IPS-20b (cell line): ENCODE measurements at regions not wholly inside any gene's neighbourhood (a gene's known extent, or its start where the extent isn't known, plus 50 kb on each side); places are given as distances from the start of the nearest gene placed in this dataset.

ENCODE experiments used
- H3K27ac ChIP-seq: one replicate; pipeline ENCODE4 v1.5.1; 2013; ENCODE audit warnings: low read length
- H3K27me3 ChIP-seq: 2 replicates; pipeline ENCODE4 v1.6.1; 2013; ENCODE audit warnings: mild to moderate bottlenecking, low read length, inconsistent platforms; ENCODE audit not compliant: insufficient read depth
- H3K36me3 ChIP-seq: 2 replicates; pipeline ENCODE4 v1.6.1; 2013; ENCODE audit warnings: low read depth, mild to moderate bottlenecking, inconsistent platforms, low read length, moderate library complexity; ENCODE audit not compliant: insufficient read depth
- H3K4me1 ChIP-seq: 2 replicates; pipeline ENCODE4 v1.6.1; 2013; ENCODE audit warnings: mild to moderate bottlenecking, control low read depth, inconsistent platforms, low read length, moderate library complexity; ENCODE audit not compliant: insufficient read depth
- H3K4me3 ChIP-seq: 2 replicates; pipeline ENCODE4 v1.5.1; 2013; ENCODE audit warnings: mild to moderate bottlenecking, low read length, inconsistent platforms
- H3K9ac ChIP-seq: 2 replicates; pipeline ENCODE4 v1.6.1; 2013; ENCODE audit warnings: low read depth, mild to moderate bottlenecking, inconsistent platforms, low read length, moderate library complexity
- H3K9me3 ChIP-seq: 2 replicates; pipeline ENCODE4 v1.6.1; 2013; ENCODE audit warnings: mild to moderate bottlenecking, low read depth, low read length, inconsistent platforms; ENCODE audit not compliant: insufficient read depth

DNA sequence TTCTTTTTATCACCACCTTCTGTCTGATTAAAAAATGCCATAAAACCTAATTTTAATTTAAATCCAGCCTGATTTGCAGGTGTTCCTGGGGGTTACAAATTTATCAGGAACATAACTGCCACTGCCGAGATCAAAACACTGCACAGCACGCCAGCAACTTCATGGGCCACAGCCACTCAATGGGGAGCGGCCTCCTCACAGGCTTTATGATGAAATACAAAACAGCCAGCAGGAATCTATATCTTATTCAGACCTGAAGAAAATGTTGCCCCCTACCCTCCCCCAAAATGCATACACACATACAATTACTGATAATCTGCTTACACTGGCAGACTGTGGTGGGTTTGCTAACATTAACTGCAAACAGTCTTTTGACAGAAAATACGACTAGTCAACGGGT, 151.7 kb upstream of the POU5F2 start:
- no peaks in the 10 kb centered on the region for H3K36me3 ChIP-seq
- no peaks in the 10 kb centered on the region for H3K27me3 ChIP-seq
- H3K9ac ChIP-seq: no peak overlapping the region
- no peak overlapping the region for H3K4me3 ChIP-seq
- H3K27ac ChIP-seq: no peak overlapping the region
- no peaks in the 10 kb centered on the region for H3K4me1 ChIP-seq
- H3K9me3 ChIP-seq: no peaks in the 10 kb centered on the region

DNA sequence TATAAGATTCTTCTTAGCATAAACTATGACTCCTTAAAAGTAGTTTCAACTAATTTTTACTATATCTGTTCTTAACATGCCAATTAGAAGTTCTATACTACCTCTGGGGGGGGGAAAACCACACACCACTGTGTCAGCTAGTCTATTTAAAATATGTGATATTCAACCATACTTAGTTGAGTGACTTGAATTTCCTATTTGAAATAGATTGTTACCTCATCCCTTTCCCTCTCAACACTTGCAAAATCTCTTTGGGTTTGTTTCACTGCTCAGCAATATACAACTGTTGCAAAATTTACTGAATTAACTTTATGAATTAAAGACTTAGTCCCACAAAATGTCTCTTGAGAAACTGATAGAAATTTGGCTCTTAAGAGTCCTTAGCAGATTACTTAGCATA, 151.1 kb upstream of the POU5F2 start:
- Histone ChIP-seq H3K9ac (no peak overlapping the region), H3K27me3 (no peaks in the 10 kb centered on the region), H3K27ac (no peak overlapping the region), H3K4me3 (no peak overlapping the region), H3K36me3 (no peaks in the 10 kb centered on the region), H3K9me3 (no peaks in the 10 kb centered on the region), H3K4me1 (no peaks in the 10 kb centered on the region)

DNA sequence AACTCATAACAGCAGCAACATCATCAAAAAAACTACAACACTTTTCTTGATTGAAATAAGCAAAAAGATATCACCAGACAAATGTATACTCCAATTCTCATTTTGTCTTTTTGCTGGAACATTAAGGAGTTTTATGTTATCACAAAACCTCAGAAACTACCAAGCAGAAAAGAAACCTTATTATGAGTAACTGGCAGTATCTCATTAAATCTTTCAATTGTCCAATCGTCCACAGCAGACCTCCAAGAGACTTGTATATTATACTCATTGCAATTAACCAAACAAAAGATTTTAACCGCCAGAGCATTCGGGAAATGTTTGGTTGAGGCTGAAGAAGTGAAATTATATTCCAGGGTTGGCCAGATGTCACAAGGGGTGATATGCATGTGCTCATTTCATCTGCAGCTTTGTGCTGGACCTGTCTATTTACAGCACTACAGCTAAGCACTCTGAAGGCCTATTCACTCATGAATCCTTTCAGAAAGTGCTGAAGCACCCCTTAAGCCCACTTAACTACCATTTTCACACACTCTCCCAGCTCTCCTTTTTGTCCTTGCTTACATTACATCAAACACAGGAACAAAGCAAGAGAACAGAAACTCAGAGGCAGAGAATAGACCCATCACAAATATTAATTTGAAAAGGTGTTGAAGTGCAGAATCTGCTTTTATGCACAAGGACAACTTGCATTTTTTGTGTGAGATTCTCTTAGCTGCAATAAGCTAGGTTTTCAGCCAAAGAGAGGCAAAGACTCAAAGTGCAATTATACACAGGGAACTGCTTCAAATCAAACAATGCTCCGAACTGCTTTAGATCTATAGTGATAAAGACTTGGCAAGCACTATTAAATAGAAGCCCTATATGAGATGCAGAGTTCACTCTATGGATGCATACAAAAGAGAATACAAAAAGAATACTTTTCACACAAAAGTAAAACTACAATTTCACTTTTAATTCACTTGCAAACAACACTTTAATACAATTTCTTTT, 150.4 kb upstream of the POU5F2 start:
- no peaks in the 10 kb centered on the region for H3K36me3 ChIP-seq
- H3K4me1 ChIP-seq: no peaks in the 10 kb centered on the region
- H3K9me3 ChIP-seq: no peaks in the 10 kb centered on the region
- H3K27me3 ChIP-seq: no peaks in the 10 kb centered on the region
- no peak overlapping the region for H3K9ac ChIP-seq
- no peak overlapping the region for H3K4me3 ChIP-seq
- no peak overlapping the region for H3K27ac ChIP-seq

DNA sequence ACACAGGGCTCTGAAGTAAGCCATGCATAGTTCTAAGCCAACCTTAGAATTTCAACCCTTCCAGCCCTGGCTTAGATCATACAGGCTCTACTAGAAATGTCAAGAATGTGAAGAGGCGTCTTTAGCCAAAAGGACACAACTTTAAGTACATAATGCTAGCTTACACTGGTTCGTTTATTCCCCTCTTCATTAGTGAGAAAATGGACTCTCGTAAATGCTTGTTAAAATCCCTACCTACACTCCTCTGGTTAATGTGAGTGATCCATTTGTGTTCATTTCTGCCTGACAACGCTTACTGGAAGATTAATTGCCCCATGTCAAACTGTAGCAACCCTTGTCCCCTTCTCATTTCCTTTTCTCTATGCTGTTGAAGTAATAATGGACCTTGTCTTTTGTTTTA, 149.3 kb upstream of the POU5F2 start:
- no peaks in the 10 kb centered on the region for H3K27me3 ChIP-seq
- no peak overlapping the region for H3K27ac ChIP-seq
- H3K9ac ChIP-seq: no peak overlapping the region
- no peaks in the 10 kb centered on the region for H3K4me1 ChIP-seq
- H3K36me3 ChIP-seq: no peaks in the 10 kb centered on the region
- no peaks in the 10 kb centered on the region for H3K9me3 ChIP-seq
- H3K4me3 ChIP-seq: no peak overlapping the region

DNA sequence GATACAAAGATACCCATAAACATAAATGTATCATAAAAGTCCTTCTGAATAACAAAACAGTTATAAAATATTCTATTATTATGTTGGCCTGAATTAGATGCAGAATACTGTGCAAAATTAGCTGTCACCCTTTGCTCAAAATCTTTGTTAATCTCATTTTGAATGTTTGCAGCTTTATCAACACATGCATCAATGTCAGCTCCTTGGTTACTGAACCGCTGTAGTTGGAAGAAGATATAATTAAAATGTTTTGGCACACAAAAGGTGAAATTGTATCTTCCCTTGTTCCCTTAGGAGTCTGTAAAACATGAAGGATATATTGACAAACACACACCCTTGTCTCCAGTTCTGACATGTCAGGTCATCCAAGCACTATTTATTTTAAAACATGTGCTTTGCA, 146.3 kb upstream of the POU5F2 start:
- no peaks in the 10 kb centered on the region for H3K36me3 ChIP-seq
- H3K27ac ChIP-seq: no peak overlapping the region
- no peak overlapping the region for H3K4me3 ChIP-seq
- no peak overlapping the region for H3K9ac ChIP-seq
- no peaks in the 10 kb centered on the region for H3K9me3 ChIP-seq
- H3K4me1 ChIP-seq: no peaks in the 10 kb centered on the region
- no peaks in the 10 kb centered on the region for H3K27me3 ChIP-seq

DNA sequence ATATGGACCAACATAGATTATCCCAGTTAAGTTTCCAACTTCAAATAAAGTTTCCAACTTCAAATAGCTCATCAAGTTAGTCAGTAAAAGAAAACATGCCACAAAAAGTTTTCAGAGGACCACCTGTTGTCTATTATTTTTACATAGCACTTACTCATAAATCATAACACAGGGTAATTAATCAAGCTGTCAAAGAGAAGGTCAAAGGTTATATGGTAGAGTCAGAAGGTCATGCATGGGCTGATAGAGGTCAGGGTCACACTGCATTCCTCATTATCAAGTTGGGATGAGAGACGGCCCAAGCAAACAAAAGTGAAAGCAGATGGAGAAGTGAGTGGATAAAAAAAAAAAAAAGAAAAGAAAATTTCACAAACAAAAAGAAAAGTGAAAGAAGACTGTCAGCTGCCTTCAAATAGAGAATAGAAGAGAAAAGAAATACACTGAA, 145.5 kb upstream of the POU5F2 start:
- Histone ChIP-seq H3K27ac (no peak overlapping the region), H3K36me3 (no peaks in the 10 kb centered on the region), H3K4me3 (no peak overlapping the region), H3K9me3 (no peaks in the 10 kb centered on the region), H3K9ac (no peak overlapping the region), H3K4me1 (no peaks in the 10 kb centered on the region), H3K27me3 (no peaks in the 10 kb centered on the region)

DNA sequence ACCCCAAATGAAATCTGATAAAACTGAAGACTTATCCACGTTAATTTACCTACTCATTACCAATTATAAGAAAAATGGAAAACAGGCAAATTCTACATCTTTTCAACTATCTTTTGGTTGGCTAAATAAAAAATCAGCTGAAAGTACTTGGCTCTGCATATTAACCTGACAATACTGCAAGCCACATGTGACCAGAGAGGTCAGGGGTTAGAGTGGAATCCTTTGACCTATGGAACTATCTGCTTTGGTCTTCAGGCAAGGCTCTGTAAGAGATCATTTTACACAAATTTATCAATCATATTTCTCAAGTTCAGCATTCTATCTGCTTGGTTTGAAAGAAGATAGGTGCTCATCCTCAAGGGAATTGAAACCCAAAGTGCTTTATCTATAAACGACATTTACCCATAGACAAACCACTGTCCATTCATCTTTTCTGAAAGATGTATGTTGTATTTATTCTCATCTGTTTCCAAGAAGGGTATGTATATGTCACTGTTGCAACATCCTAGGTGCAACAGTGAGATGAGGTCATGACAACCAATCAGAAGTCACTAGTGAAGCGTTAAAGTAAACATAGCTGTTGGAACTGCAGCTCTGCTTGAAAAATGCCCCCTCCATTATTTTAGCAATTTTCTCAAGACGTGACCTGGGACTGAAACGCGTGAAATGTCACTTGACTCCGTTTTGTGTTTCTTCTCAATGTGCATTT, 144.9 kb upstream of the POU5F2 start:
- Histone ChIP-seq H3K27ac (no peak overlapping the region), H3K9ac (no peak overlapping the region), H3K4me3 (no peak overlapping the region), H3K4me1 (no peaks in the 10 kb centered on the region), H3K27me3 (no peaks in the 10 kb centered on the region), H3K36me3 (no peaks in the 10 kb centered on the region), H3K9me3 (no peaks in the 10 kb centered on the region)

DNA sequence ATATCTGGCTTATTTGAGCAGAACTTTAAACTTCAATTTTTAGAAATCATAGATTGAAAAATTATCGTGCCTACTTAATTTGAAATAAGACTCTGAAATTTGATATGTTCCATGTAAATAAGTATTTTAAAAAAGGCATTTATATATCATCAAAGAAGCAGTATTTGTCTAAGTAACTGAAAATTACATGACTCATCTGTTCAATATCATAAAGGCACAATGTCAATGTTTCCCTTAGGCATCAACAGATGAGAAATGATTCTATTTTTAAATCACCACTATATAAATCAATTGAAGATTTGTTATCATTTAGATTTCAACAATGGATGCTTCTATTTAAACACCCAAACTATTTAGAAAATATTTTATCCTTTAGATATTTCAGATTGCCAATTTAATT, 142.9 kb upstream of the POU5F2 start:
- Histone ChIP-seq H3K4me3 (no peak overlapping the region), H3K27ac (no peak overlapping the region), H3K27me3 (no peaks in the 10 kb centered on the region), H3K4me1 (no peaks in the 10 kb centered on the region), H3K9ac (no peak overlapping the region), H3K9me3 (no peaks in the 10 kb centered on the region), H3K36me3 (no peaks in the 10 kb centered on the region)

DNA sequence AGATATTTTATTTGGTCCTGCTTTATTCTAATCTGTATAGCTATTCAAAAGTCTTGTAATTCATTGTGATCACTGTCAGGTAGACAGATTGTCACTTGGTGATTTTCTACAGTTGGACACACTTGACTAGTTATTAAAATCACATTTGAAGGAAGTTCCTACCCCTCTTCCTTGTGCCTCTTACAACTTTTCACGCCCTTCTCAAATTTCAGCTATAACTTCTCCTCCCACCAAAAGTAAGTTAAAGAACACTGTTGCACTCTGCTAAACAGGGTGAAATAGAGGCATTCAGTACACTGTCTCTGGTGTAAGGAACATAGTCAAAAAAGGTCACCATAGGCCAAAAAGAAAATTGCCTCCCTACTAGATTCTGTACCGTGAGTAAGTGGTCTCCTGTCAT, 142.1 kb upstream of the POU5F2 start:
- no peaks in the 10 kb centered on the region for H3K36me3 ChIP-seq
- H3K9me3 ChIP-seq: no peaks in the 10 kb centered on the region
- no peak overlapping the region for H3K27ac ChIP-seq
- no peaks in the 10 kb centered on the region for H3K4me1 ChIP-seq
- H3K4me3 ChIP-seq: no peak overlapping the region
- H3K9ac ChIP-seq: no peak overlapping the region
- no peaks in the 10 kb centered on the region for H3K27me3 ChIP-seq

DNA sequence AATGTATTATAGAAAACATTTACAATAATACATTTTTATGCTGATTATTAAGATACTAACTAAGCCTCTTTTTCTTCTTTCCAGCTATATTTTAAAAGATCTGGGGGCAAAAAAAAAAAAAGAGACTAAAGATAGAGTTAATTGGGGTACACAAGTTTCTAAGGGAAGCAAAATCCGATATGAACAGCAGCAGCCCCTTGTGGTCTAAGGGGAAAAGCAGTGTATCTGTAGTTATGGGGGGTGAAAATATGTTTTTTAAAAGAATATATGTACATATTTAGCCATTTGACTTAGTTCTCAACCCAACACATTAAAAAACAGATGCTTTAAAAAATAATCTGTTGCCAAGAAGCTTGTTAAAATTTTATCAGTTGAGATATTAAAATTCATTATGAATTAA, 134.3 kb upstream of the POU5F2 start:
- Histone ChIP-seq H3K4me1 (peaks cover 7% of the 10 kb centered on the region; the same call in 1 of the 2 replicates), H3K4me3 (no peak overlapping the region), H3K9me3 (no peaks in the 10 kb centered on the region), H3K36me3 (no peaks in the 10 kb centered on the region), H3K27me3 (no peaks in the 10 kb centered on the region), H3K9ac (no peak overlapping the region), H3K27ac (no peak overlapping the region)

DNA sequence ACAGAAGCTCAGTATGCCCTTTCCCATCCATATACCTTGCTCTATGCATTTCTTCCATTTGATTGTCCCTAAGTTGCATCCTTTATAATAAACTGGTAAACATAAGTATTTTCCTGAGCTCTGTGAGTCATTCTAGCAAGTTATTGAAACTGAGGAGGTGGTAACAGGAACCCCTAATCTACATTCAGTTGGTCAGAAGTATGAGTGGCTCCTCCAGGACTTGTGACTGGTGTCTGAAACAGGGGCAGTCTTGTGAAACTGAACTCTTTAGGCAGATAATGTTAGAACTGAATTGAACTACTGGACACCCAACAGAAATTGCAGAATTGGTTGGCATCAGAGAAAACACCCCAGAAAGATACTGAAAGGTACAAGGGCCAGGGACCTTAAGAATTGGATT, 133.1 kb upstream of the POU5F2 start:
- no peak overlapping the region for H3K9ac ChIP-seq

DNA sequence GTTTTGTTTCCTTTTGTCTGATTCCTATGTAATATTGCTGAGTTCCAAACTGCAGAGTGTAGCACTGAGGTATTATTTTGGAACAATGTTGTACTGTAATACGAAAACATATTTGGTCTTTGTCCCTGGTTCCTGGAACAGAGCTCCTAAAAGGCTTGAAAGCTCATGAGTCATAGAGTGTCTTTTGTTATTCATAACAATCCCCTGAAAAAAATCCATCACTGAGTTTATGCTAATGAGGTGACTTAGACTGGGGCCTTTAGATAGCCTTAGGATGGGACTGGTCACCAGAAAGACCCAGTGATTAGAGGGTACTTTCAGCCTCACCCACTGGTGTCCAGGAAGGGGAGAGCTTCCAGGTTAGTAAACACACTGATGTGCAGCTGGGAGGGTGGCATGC, 132.7 kb upstream of the POU5F2 start:
- no peaks in the 10 kb centered on the region for H3K36me3 ChIP-seq
- no peak overlapping the region for H3K4me3 ChIP-seq

More for the DNA sequence above, 133.1 kb upstream of the POU5F2 start:
- H3K27me3 ChIP-seq: no peaks in the 10 kb centered on the region
- H3K36me3 ChIP-seq: no peaks in the 10 kb centered on the region
- no peak overlapping the region for H3K27ac ChIP-seq
- H3K4me1 ChIP-seq: peaks cover 7% of the 10 kb centered on the region; the same call in 1 of the 2 replicates
- H3K4me3 ChIP-seq: no peak overlapping the region
- H3K9me3 ChIP-seq: no peaks in the 10 kb centered on the region

More for the DNA sequence above, 132.7 kb upstream of the POU5F2 start:
- H3K4me1 ChIP-seq: peaks cover 7% of the 10 kb centered on the region; the same call in 1 of the 2 replicates
- H3K27ac ChIP-seq: no peak overlapping the region
- H3K9me3 ChIP-seq: no peaks in the 10 kb centered on the region
- no peaks in the 10 kb centered on the region for H3K27me3 ChIP-seq
- H3K9ac ChIP-seq: no peak overlapping the region
